CD14-positive monocyte (primary cell): ENCODE measurements at regions not wholly inside any gene's neighbourhood (a gene's known extent, or its start where the extent isn't known, plus 50 kb on each side); places are given as distances from the start of the nearest gene placed in this dataset.

Source experiments
- DNase-seq, 3 donors: peaks; one replicate each; pipeline ENCODE4 v3.0.0-alpha.2; 2011 to 2022
- H2AFZ ChIP-seq: 2 replicates; pipeline ENCODE4 v1.6.0; 2012; ENCODE audit warnings: mild to moderate bottlenecking, low read depth, low read length, inconsistent platforms; ENCODE audit not compliant: insufficient read depth, poor library complexity, severe bottlenecking
- H3K27ac ChIP-seq, 2 donors: 1 replicate in 1 of 2; 2 replicates in 1 of 2; pipeline ENCODE4 v1.5.1; 2012 to 2013; ENCODE audit warnings: low read length in 2 of 2, control low read depth in 1 of 2, inconsistent platforms in 1 of 2, low read depth in 1 of 2, mild to moderate bottlenecking in 1 of 2
- H3K27me3 ChIP-seq, 2 donors: one replicate each; pipeline versions ENCODE4 v1.6.0 to v1.6.1; 2011 to 2013; ENCODE audit warnings: low read length in 2 of 2; ENCODE audit not compliant: control insufficient read depth in 2 of 2, insufficient read depth in 2 of 2
- H3K36me3 ChIP-seq, 2 donors: replicated peaks in 1 of 2; 1 replicate in 1 of 2; 2 replicates in 1 of 2; pipeline versions ENCODE4 v1.5.1 to v1.6.1; 2012 to 2013; ENCODE audit warnings: low read length in 2 of 2, control low read depth in 1 of 2, inconsistent platforms in 1 of 2, mild to moderate bottlenecking in 1 of 2; ENCODE audit not compliant: insufficient read depth in 2 of 2, control insufficient read depth in 1 of 2
- H3K4me1 ChIP-seq, 2 donors: 1 replicate in 1 of 2; 2 replicates in 1 of 2; pipeline versions ENCODE4 v1.5.1 to v1.6.1; 2012 to 2013; ENCODE audit warnings: low read length in 2 of 2, control low read depth in 1 of 2, inconsistent platforms in 1 of 2, mild to moderate bottlenecking in 1 of 2, moderate library complexity in 1 of 2; ENCODE audit not compliant: insufficient read depth in 2 of 2, control insufficient read depth in 1 of 2
- H3K4me2 ChIP-seq: replicated peaks from 2 replicates; pipeline ENCODE3; 2012; ENCODE audit warnings: low read length, moderate library complexity, mild to moderate bottlenecking; ENCODE audit not compliant: poor library complexity, severe bottlenecking; ENCODE audit errors: extremely low read depth
- H3K4me3 ChIP-seq, 3 experiments: fragments of 200-600 bp in 1 of 3; sonication (generic) in 1 of 3; replicated peaks in 1 of 3; 1 replicate in 2 of 3; 2 replicates in 1 of 3; pipeline ENCODE4 v1.5.1; 2011 to 2013; ENCODE audit warnings: low read length in 3 of 3, mild to moderate bottlenecking in 3 of 3, control low read depth in 2 of 3, low read depth in 2 of 3, inconsistent platforms in 1 of 3, moderate library complexity in 1 of 3
- H3K79me2 ChIP-seq: 2 replicates; pipeline ENCODE4 v1.6.0; 2012; ENCODE audit warnings: mild to moderate bottlenecking, control low read depth, inconsistent platforms, low read length, moderate library complexity; ENCODE audit not compliant: insufficient read depth
- H3K9ac ChIP-seq: 2 replicates; pipeline ENCODE4 v1.6.0; 2017; ENCODE audit warnings: low read length, mild to moderate bottlenecking; ENCODE audit not compliant: insufficient read depth, poor library complexity, severe bottlenecking
- H3K9me3 ChIP-seq, 2 donors: replicated peaks in 1 of 2; 1 replicate in 1 of 2; 2 replicates in 1 of 2; pipeline versions ENCODE4 v1.5.1 to v1.6.1; 2012 to 2013; ENCODE audit warnings: low read length in 2 of 2, control low read depth in 1 of 2; ENCODE audit not compliant: control insufficient read depth in 1 of 2, insufficient read depth in 1 of 2
- H4K20me1 ChIP-seq: 2 replicates; pipeline ENCODE4 v1.6.0; 2012; ENCODE audit warnings: mild to moderate bottlenecking, low read length, control low read depth, moderate library complexity; ENCODE audit not compliant: insufficient read depth
- H3K27ac Mint-ChIP-seq, 7 donors: one replicate each; pipeline ENCODE4 v1.8.0; 2020; ENCODE audit warnings: mild to moderate bottlenecking in 7 of 7, mixed read lengths in 7 of 7, moderate library complexity in 6 of 7, inconsistent platforms in 2 of 7
- H3K27me3 Mint-ChIP-seq, 3 donors: one replicate each; pipeline ENCODE4 v1.8.0; 2021 to 2022; ENCODE audit warnings: low read depth in 3 of 3, mild to moderate bottlenecking in 3 of 3, mixed read lengths in 3 of 3, moderate library complexity in 3 of 3, inconsistent platforms in 1 of 3
- H3K36me3 Mint-ChIP-seq, 2 donors: one replicate each; pipeline ENCODE4 v1.8.0; 2020; ENCODE audit warnings: mixed read lengths in 2 of 2, inconsistent platforms in 1 of 2, mild to moderate bottlenecking in 1 of 2
- H3K4me1 Mint-ChIP-seq: one replicate; pipeline ENCODE4 v1.8.0; 2020; ENCODE audit warnings: mild to moderate bottlenecking, mixed read lengths
- H3K4me3 Mint-ChIP-seq, 2 donors: one replicate each; pipeline ENCODE4 v1.8.0; 2020; ENCODE audit warnings: mild to moderate bottlenecking in 2 of 2, mixed read lengths in 2 of 2, moderate library complexity in 1 of 2
- H3K9me3 Mint-ChIP-seq, 7 donors: one replicate each; pipeline ENCODE4 v1.8.0; 2020 to 2022; ENCODE audit warnings: mixed read lengths in 7 of 7, mild to moderate bottlenecking in 6 of 7, moderate library complexity in 6 of 7, inconsistent platforms in 2 of 7
- CTCF ChIP-seq: fragments of 200-600 bp; IDR thresholded peaks from one replicate; pipeline ENCODE4 v1.8.0; 2022; ENCODE audit warnings: antibody characterized with exemption, mild to moderate bottlenecking
- WGBS: methylation state at CpG from one replicate; pipeline ENCODE4 v1.1.5; 2013; ENCODE audit warnings: missing lambda C conversion rate; ENCODE audit not compliant: insufficient coverage; 5-methylcytosine and 5-hydroxymethylcytosine counted together
- intact Hi-C, 2 donors: fragments of 100-400 bp; cut with micrococcal nuclease; formaldehyde crosslinking; loops; one replicate each; pipeline versions ENCODE4 v1.15.0 to v1.15.1; 2023

- Histone ChIP-seq H3K4me2 (peak overlapping the region; percentile 68), H3K36me3 (no peaks in the 10 kb centered on the region), H3K27me3 (no peaks in the 10 kb centered on the region), H4K20me1 (no peaks in the 10 kb centered on the region), H3K4me3 (peak overlapping the region; percentile 28 to 64 (median 29)), H3K27ac (peak overlapping the region; percentile 96), H3K4me1 (peaks cover 65 to 66% of the 10 kb centered on the region in 2 donors), H3K9me3 (no peaks in the 10 kb centered on the region), H3K9ac (peak overlapping the region; percentile 96), H3K79me2 (peaks cover 4% of the 10 kb centered on the region), H2AFZ (peak overlapping the region; percentile 7)
- peak; percentile 90 to 94 (median 94) for DNase-seq
- Mint-ChIP-seq H3K4me3 (peak overlapping the region; percentile 76 to 91), H3K27ac (peak overlapping the region; percentile 98 to 100 (median 99)), H3K4me1 (peaks cover 64% of the 10 kb centered on the region), H3K27me3 (peaks cover 0 to 2% (median 0%) of the 10 kb centered on the region in 3 donors), H3K36me3 (peaks cover 6 to 11% of the 10 kb centered on the region in 2 donors), H3K9me3 (peaks cover 0 to 4% (median 0%) of the 10 kb centered on the region in 7 donors)
- TF ChIP-seq CTCF: no peak
- intact Hi-C loops: loop anchor here in 1 of 2 donors (2.0 to 5.0 kb wide), 2 partner anchors 16 to 36 kb away; no protein-coding TSS in a partner anchor
- under 1% methylated on average over 10 of the region's 16 CpGs for WGBS
Measured at GRCh38 chr4:3388471-3389232, 53.1 kb upstream of the HGFAC start.

- peak overlapping the region; percentile 97 to 99 (median 99) for H3K27ac Mint-ChIP-seq
- Histone ChIP-seq H3K36me3 (no peaks in the 10 kb centered on the region), H3K27me3 (no peaks in the 10 kb centered on the region), H3K9me3 (no peaks in the 10 kb centered on the region), H3K4me1 (peaks cover 62 to 63% of the 10 kb centered on the region in 2 donors), H4K20me1 (no peaks in the 10 kb centered on the region), H3K4me2 (peak overlapping the region; percentile 68), H2AFZ (peak overlapping the region; percentile 7), H3K79me2 (peaks cover 4% of the 10 kb centered on the region), H3K27ac (peak overlapping the region; percentile 96), H3K4me3 (peak overlapping the region; percentile 14 to 64 (median 25)), H3K9ac (peak overlapping the region; percentile 96)
- H3K9me3 Mint-ChIP-seq: peaks cover 0 to 4% (median 0%) of the 10 kb centered on the region in 7 donors
- H3K4me3 Mint-ChIP-seq: peak overlapping the region; percentile 64 to 86
- DNase-seq: peak; percentile 50 to 69 (median 66)
- no peak for TF ChIP-seq CTCF
- H3K36me3 Mint-ChIP-seq: peaks cover 5 to 12% of the 10 kb centered on the region in 2 donors
- peaks cover 0 to 2% (median 0%) of the 10 kb centered on the region in 3 donors for H3K27me3 Mint-ChIP-seq
- H3K4me1 Mint-ChIP-seq: peaks cover 60% of the 10 kb centered on the region
- 79% methylated on average over 23 of the region's 32 CpGs for WGBS
- intact Hi-C loops: loop anchor here in 1 of 2 donors (2.0 to 5.0 kb wide), 2 partner anchors 17 to 37 kb away; no protein-coding TSS in a partner anchor
Measured at GRCh38 chr4:3389233-3390215, 52.2 kb upstream of the HGFAC start.
